Gastrocnemius medialis (tissue), 4 donors: ENCODE measurements at regions not wholly inside any gene's neighbourhood (a gene's known extent, or its start where the extent isn't known, plus 50 kb on each side); places are given as distances from the start of the nearest gene placed in this dataset.
"Not testable (repeated sequence)": the region's sequence is repeated elsewhere in the genome, so short reads cannot be mapped to it uniquely, and the experiment has no call there.

Experiments
- ATAC-seq, 2 donors: fragments of 150-250 bp; one replicate each; pipeline ENCODE4 v1.9.1; 2016
- DNase-seq, 2 donors: peaks; one replicate each; pipeline ENCODE4 v3.0.0-alpha.2; 2019
- H3K27ac ChIP-seq, 4 donors: fragments of 200-600 bp; sonication (generic); 1 replicate in 1 of 4; 2 replicates in 3 of 4; pipeline ENCODE4 v1.5.1; 2016 to 2018; ENCODE audit warnings: mild to moderate bottlenecking in 2 of 4, moderate library complexity in 1 of 4
- H3K27me3 ChIP-seq, 3 donors: fragments of 200-600 bp; sonication (generic) in 2 of 3; 1 replicate in 1 of 3; 2 replicates in 2 of 3; pipeline versions ENCODE4 v1.5.1 to v1.6.0; 2016 to 2019; ENCODE audit warnings: mild to moderate bottlenecking in 1 of 3, moderate library complexity in 1 of 3
- H3K36me3 ChIP-seq, 2 donors: fragments of 200-600 bp; sonication (generic) in 1 of 2; one replicate each; pipeline ENCODE4 v1.5.1; 2017 to 2018
- H3K4me1 ChIP-seq, 2 donors: fragments of 200-600 bp; sonication (generic) in 1 of 2; one replicate each; pipeline ENCODE4 v1.5.1; 2016 to 2017; ENCODE audit warnings: mild to moderate bottlenecking in 2 of 2
- H3K4me3 ChIP-seq, 4 donors: fragments of 200-600 bp; sonication (generic) in 3 of 4; 1 replicate in 1 of 4; 2 replicates in 3 of 4; pipeline ENCODE4 v1.5.1; 2016 to 2019; ENCODE audit warnings: mild to moderate bottlenecking in 2 of 4
- H3K9me3 ChIP-seq, 3 donors: fragments of 200-600 bp; sonication (generic) in 2 of 3; 1 replicate in 1 of 3; 2 replicates in 2 of 3; pipeline ENCODE4 v1.5.1; 2016 to 2019
- POLR2A ChIP-seq, 2 donors: fragments of 450-650 bp; IDR thresholded peaks; one replicate each; pipeline ENCODE4 v1.6.1; 2017; ENCODE audit warnings: antibody characterized with exemption in 2 of 2, mild to moderate bottlenecking in 2 of 2, moderate library complexity in 2 of 2
- in situ Hi-C, 4 donors: fragments of 200-750 bp; cut with MboI; loops; one replicate each; pipeline versions ENCODE4 v1.15.0 to v1.8.0; 2017; ENCODE audit warnings: low sequenced_read_pairs in 4 of 4
- intact Hi-C: fragments of 100-400 bp; cut with DNase I; formaldehyde crosslinking; loops from one replicate; pipeline ENCODE4 v1.15.1; 2023; ENCODE audit warnings: low total_unique reads
- TF ChIP-seq, protein P1 (sequence below), 5 experiments: fragments of 450-650 bp in 3 of 5; fragments of 200-600 bp in 2 of 5; sonication (generic) in 2 of 5; IDR thresholded peaks in 4 of 5; conservative IDR thresholded peaks in 1 of 5; 1 replicate in 4 of 5; 2 replicates in 1 of 5; pipeline ENCODE4 v1.5.1; 2016 to 2019; ENCODE audit warnings: antibody characterized with exemption in 5 of 5, mild to moderate bottlenecking in 3 of 5, moderate library complexity in 3 of 5

DNA sequence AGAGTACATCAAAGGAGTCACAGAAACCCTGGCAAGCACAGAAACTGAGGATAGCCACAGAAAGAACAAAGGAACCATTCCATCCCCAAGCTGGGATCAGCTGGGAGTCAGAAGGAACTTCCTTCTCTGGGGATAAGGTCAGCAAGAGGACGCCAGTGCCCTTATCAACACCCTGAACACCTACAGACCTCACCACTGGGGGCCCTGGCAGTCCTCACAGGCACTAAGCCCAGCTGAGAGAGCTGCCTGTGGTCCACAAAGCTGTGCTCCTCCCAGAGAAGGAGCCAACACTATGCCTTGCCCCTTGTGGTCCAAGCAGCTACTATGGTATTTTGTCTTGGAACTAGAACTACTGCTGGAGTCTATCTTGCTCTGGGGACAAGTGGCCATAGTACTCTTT is 171.1 kb upstream of the CCDC196 start:
- Histone ChIP-seq H3K36me3 (no peaks in the 10 kb centered on the region), H3K27me3 (no peaks in the 10 kb centered on the region), H3K4me1 (no peaks in the 10 kb centered on the region), H3K27ac (no peak overlapping the region), H3K9me3 (no peaks in the 10 kb centered on the region), H3K4me3 (no peak overlapping the region)
- no peak for DNase-seq
- no peak for ATAC-seq
- in situ Hi-C loops (no loop called here), intact Hi-C loops (no loop called here)
- no peak for TF ChIP-seq POLR2A (IDR thresholded peaks at IDR 0.05)
- TF ChIP-seq, protein P1, sequence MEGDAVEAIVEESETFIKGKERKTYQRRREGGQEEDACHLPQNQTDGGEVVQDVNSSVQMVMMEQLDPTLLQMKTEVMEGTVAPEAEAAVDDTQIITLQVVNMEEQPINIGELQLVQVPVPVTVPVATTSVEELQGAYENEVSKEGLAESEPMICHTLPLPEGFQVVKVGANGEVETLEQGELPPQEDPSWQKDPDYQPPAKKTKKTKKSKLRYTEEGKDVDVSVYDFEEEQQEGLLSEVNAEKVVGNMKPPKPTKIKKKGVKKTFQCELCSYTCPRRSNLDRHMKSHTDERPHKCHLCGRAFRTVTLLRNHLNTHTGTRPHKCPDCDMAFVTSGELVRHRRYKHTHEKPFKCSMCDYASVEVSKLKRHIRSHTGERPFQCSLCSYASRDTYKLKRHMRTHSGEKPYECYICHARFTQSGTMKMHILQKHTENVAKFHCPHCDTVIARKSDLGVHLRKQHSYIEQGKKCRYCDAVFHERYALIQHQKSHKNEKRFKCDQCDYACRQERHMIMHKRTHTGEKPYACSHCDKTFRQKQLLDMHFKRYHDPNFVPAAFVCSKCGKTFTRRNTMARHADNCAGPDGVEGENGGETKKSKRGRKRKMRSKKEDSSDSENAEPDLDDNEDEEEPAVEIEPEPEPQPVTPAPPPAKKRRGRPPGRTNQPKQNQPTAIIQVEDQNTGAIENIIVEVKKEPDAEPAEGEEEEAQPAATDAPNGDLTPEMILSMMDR (IDR thresholded peaks at IDR 0.05 in 4 of 5, conservative IDR thresholded peaks at IDR 0.05 in 1 of 5), result no peak

DNA sequence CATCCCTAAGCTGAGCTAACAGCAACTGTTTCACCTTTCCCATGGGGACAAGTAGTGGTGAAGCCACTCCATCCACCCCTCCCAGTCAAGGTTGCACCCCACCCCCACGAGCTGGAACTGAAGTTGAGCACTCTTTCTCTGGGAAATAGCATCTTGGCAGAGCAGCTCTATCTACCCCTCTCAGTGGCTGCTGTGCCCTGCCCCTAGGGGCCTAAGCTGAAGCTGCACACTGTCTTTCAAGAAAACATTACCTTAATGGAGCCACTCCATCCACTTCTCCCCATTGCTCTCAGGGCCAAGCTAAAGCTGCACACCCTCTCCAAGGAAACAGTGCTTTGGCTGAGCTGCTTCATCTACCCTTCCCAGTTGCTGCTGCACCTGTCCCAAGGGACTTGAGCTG is 170.6 kb upstream of the CCDC196 start:
- TF ChIP-seq POLR2A (IDR thresholded peaks at IDR 0.05), result no peak
- TF ChIP-seq, protein P1 (IDR thresholded peaks at IDR 0.05 in 4 of 5, conservative IDR thresholded peaks at IDR 0.05 in 1 of 5), result no peak
- in situ Hi-C loops (no loop called here), intact Hi-C loops (no loop called here)
- H3K4me1 ChIP-seq, result no peaks in the 10 kb centered on the region
- no peaks in the 10 kb centered on the region for H3K27me3 ChIP-seq
- ATAC-seq, result no peak
- H3K36me3 ChIP-seq, result no peaks in the 10 kb centered on the region
- H3K27ac ChIP-seq, result no peak overlapping the region
- H3K4me3 ChIP-seq, result no peak overlapping the region
- H3K9me3 ChIP-seq, result no peaks in the 10 kb centered on the region
- DNase-seq, result no peak

DNA sequence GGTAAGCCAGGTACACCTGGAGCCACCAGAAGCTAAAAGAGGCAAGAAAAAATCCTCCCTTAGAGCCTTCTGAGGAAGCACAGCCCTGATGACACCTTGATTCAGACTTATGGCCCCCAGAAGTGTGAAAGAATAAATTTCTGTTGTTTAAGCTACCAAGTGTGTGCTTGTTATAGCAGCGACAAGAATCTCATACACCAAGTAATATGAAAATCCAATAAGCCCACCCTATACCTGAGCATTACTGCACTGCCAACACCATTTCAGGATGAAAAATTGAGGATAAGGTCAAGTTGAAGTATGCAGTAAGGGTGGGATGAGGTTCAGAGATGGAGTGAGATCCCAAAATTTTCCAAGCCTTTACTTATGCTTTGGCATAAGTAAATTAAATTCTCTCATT is 163.6 kb upstream of the CCDC196 start:
- in situ Hi-C loops (no loop called here), intact Hi-C loops (no loop called here)
- DNase-seq (no peak), ATAC-seq (no peak)
- Histone ChIP-seq H3K4me3 (no peak overlapping the region), H3K36me3 (no peaks in the 10 kb centered on the region), H3K9me3 (no peaks in the 10 kb centered on the region), H3K27me3 (no peaks in the 10 kb centered on the region), H3K27ac (no peak overlapping the region), H3K4me1 (no peaks in the 10 kb centered on the region)
- TF ChIP-seq, protein P1 (IDR thresholded peaks at IDR 0.05 in 4 of 5, conservative IDR thresholded peaks at IDR 0.05 in 1 of 5), result no peak
- no peak for TF ChIP-seq POLR2A (IDR thresholded peaks at IDR 0.05)

DNA sequence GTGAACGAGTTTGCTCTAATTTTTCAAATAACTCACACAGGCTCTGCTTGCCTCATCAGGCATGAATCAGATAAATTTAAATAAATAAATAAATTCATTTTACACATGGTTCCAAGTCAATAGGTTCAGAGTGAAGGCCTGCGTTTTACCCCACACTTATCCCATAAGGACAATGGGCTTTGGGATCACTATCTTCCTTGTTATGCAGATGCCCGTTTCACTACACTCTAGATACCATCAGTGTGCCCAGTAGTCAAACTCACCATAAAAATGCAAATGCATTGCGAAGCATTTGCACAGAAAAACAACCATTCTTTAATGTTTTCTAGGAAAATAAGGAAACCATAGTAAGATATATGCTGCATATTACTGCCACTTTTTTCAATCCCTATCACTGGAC is 155.9 kb upstream of the CCDC196 start:
- H3K9me3 ChIP-seq, result no peaks in the 10 kb centered on the region
- H3K27ac ChIP-seq, result no peak overlapping the region
- intact Hi-C loops, result no loop called here
- no peaks in the 10 kb centered on the region for H3K36me3 ChIP-seq
- H3K4me1 ChIP-seq, result no peaks in the 10 kb centered on the region
- ATAC-seq, result no peak
- no peaks in the 10 kb centered on the region for H3K27me3 ChIP-seq
- DNase-seq, result no peak
- in situ Hi-C loops, result no loop called here
- H3K4me3 ChIP-seq, result no peak overlapping the region
- TF ChIP-seq POLR2A (IDR thresholded peaks at IDR 0.05), result no peak
- TF ChIP-seq, protein P1 (IDR thresholded peaks at IDR 0.05 in 4 of 5, conservative IDR thresholded peaks at IDR 0.05 in 1 of 5), result no peak

DNA sequence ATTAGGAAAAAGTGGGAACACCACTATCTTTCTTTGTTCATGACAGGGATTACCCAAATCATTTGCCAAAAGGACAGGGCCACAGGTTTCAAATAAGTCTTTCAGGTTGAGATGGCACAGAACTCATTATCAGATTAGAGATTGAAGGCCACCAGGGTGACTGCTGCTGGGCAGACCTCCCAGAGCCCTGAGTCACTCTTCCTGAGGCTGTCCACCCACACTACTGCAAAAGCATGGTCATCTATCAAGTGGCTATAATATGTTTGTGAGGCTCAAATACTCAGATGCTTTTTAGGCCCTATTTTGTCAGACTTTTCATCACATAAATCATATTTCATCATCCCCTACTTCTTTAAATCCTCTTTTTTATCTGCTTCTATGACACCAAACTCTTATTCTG is 155.3 kb upstream of the CCDC196 start:
- in situ Hi-C loops, result no loop called here
- intact Hi-C loops, result no loop called here

DNA sequence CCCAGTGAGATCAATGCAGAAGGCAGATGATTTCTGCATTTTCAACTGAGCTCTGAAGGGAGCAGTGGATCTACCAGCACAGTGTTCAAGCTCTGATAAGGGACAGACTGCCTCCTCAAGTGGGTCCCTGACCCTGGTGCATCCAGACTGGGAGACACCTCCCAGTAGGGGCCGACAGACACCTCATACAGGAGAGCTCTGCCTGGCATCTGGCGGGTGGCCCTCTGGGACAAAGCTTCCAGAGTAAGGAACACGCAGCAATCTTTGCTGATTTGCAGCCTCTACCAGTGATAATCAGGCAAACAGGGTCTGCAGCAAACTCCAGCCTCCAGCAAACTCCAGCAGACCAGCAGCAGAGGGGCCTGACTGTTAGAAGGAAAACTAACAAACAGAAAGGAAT is 152.9 kb upstream of the CCDC196 start:
- H3K27ac ChIP-seq, intact Hi-C loops, H3K4me1 ChIP-seq, ATAC-seq, H3K9me3 ChIP-seq, DNase-seq, H3K27me3 ChIP-seq, H3K36me3 ChIP-seq, H3K4me3 ChIP-seq, in situ Hi-C loops: not testable (repeated sequence)

More for the DNA sequence above, 155.3 kb upstream of the CCDC196 start:
- no peaks in the 10 kb centered on the region for H3K9me3 ChIP-seq
- TF ChIP-seq POLR2A (IDR thresholded peaks at IDR 0.05), result no peak
- TF ChIP-seq, protein P1 (IDR thresholded peaks at IDR 0.05 in 4 of 5, conservative IDR thresholded peaks at IDR 0.05 in 1 of 5), result no peak
- ATAC-seq (no peak), DNase-seq (no peak)
- H3K4me1 ChIP-seq, result no peaks in the 10 kb centered on the region
- H3K4me3 ChIP-seq, result no peak overlapping the region
- no peaks in the 10 kb centered on the region for H3K27me3 ChIP-seq
- H3K27ac ChIP-seq, result no peak overlapping the region
- no peaks in the 10 kb centered on the region for H3K36me3 ChIP-seq
